Prostate gland (tissue), 2 donors: ENCODE measurements at regions not wholly inside any gene's neighbourhood (a gene's known extent, or its start where the extent isn't known, plus 50 kb on each side); places are given as distances from the start of the nearest gene placed in this dataset.

ENCODE experiments used
- DNase-seq: peaks from one replicate; pipeline ENCODE4 v3.0.0-alpha.2; 2019; ENCODE audit warnings: low spot score
- H3K27ac ChIP-seq, 2 donors: fragments of 200-600 bp; sonication (generic); 2 replicates each; pipeline ENCODE4 v1.5.1; 2017 to 2019
- H3K27me3 ChIP-seq: fragments of 200-600 bp; sonication (generic); replicated peaks from 2 replicates; pipeline ENCODE4 v1.5.1; 2019; ENCODE audit not compliant: insufficient read depth
- H3K36me3 ChIP-seq, 2 donors: fragments of 200-600 bp; sonication (generic); 1 replicate in 1 of 2; 2 replicates in 1 of 2; pipeline versions ENCODE4 v1.5.1 to v1.8.1; 2017 to 2019
- H3K4me1 ChIP-seq: fragments of 200-600 bp; sonication (generic); replicated peaks from 2 replicates; pipeline ENCODE4 v1.5.1; 2019
- H3K4me3 ChIP-seq, 2 donors: fragments of 200-600 bp; sonication (generic); 2 replicates each; pipeline ENCODE4 v1.5.1; 2017 to 2019
- H3K9me3 ChIP-seq: fragments of 200-600 bp; sonication (generic); 2 replicates; pipeline ENCODE4 v1.5.1; 2017
- CTCF ChIP-seq, 4 experiments: fragments of 200-600 bp in 2 of 4; fragments of 450-650 bp in 2 of 4; sonication (generic) in 2 of 4; IDR thresholded peaks; 1 replicate in 3 of 4; 2 replicates in 1 of 4; pipeline ENCODE4 v1.5.1; 2016 to 2019; ENCODE audit warnings: antibody characterized with exemption in 4 of 4, mild to moderate bottlenecking in 2 of 4, moderate library complexity in 2 of 4
- POLR2A ChIP-seq: fragments of 450-650 bp; IDR thresholded peaks from one replicate; pipeline ENCODE4 v1.6.1; 2016; ENCODE audit warnings: antibody characterized with exemption, mild to moderate bottlenecking
- POLR2AphosphoS5 ChIP-seq: sonication (generic); formaldehyde crosslinking; IDR thresholded peaks from one replicate; pipeline ENCODE4 v1.6.1; 2017; ENCODE audit warnings: antibody characterized with exemption
- WGBS: methylation state at CpG from one replicate; pipeline ENCODE4 v1.1.5; 2018; 5-methylcytosine and 5-hydroxymethylcytosine counted together
- intact Hi-C: fragments of 100-400 bp; cut with DNase I; formaldehyde crosslinking; loops from one replicate; pipeline ENCODE4 v1.14.2; 2022

GRCh38 chr18:75884728-75885127 lies 457.2 kb upstream of the SMIM21 start:
- DNase-seq, result no peak
- 95% methylated on average over 4 of the region's 4 CpGs for WGBS
- no peaks in the 10 kb centered on the region for H3K4me1 ChIP-seq

GRCh38 chr18:75880925-75881504 lies 453.5 kb upstream of the SMIM21 start:
- H3K9me3 ChIP-seq, result no peaks in the 10 kb centered on the region
- intact Hi-C loops, result loop anchor here (10.0 kb wide), 1 partner anchor 464 kb away; no protein-coding TSS in a partner anchor
- TF ChIP-seq POLR2AphosphoS5, result peak; percentile 34
- TF ChIP-seq POLR2A, result no peak
- no peaks in the 10 kb centered on the region for H3K4me1 ChIP-seq
- H3K36me3 ChIP-seq, result no peaks in the 10 kb centered on the region
- no peak overlapping the region for H3K27ac ChIP-seq
- no peaks in the 10 kb centered on the region for H3K27me3 ChIP-seq
- H3K4me3 ChIP-seq, result no peak overlapping the region
- DNase-seq, result peak; percentile 13
- 34% methylated on average over 6 of the region's 6 CpGs for WGBS

More at GRCh38 chr18:75884728-75885127, 457.2 kb upstream of the SMIM21 start:
- no peaks in the 10 kb centered on the region for H3K36me3 ChIP-seq
- no peak overlapping the region for H3K4me3 ChIP-seq
- H3K27me3 ChIP-seq, result no peaks in the 10 kb centered on the region
- intact Hi-C loops, result loop anchor here (10.0 kb wide), 1 partner anchor 460 kb away; no protein-coding TSS in a partner anchor
- H3K9me3 ChIP-seq, result no peaks in the 10 kb centered on the region
- no peak for TF ChIP-seq POLR2AphosphoS5
- TF ChIP-seq CTCF (IDR thresholded peaks at IDR 0.05), result no peak
- no peak for TF ChIP-seq POLR2A
- H3K27ac ChIP-seq, result no peak overlapping the region

GRCh38 chr18:75880266-75880665 lies 452.8 kb upstream of the SMIM21 start:
- intact Hi-C loops, result loop anchor here (10.0 kb wide), 1 partner anchor 465 kb away; no protein-coding TSS in a partner anchor
- Histone ChIP-seq H3K27ac (no peak overlapping the region), H3K27me3 (no peaks in the 10 kb centered on the region), H3K4me3 (no peak overlapping the region), H3K36me3 (no peaks in the 10 kb centered on the region), H3K4me1 (no peaks in the 10 kb centered on the region), H3K9me3 (no peaks in the 10 kb centered on the region)
- TF ChIP-seq CTCF (IDR thresholded peaks at IDR 0.05), result no peak
- no peak for TF ChIP-seq POLR2A
- no peak for TF ChIP-seq POLR2AphosphoS5
- WGBS, result 85% methylated on average over 12 of the region's 12 CpGs
- DNase-seq, result no peak

- TF ChIP-seq POLR2A (no peak), POLR2AphosphoS5 (no peak), CTCF (IDR thresholded peaks at IDR 0.05) (no peak)
- Histone ChIP-seq H3K4me1 (no peaks in the 10 kb centered on the region), H3K27ac (no peak overlapping the region), H3K27me3 (no peaks in the 10 kb centered on the region), H3K9me3 (no peaks in the 10 kb centered on the region), H3K4me3 (no peak overlapping the region), H3K36me3 (no peaks in the 10 kb centered on the region)
- WGBS, result 60% methylated on average over 3 of the region's 3 CpGs
- no peak for DNase-seq
- intact Hi-C loops, result no loop called here
Measured at GRCh38 chr18:75879196-75879595, 451.7 kb upstream of the SMIM21 start.

- no peaks in the 10 kb centered on the region for H3K36me3 ChIP-seq
- no peaks in the 10 kb centered on the region for H3K27me3 ChIP-seq
- TF ChIP-seq POLR2A (no peak), POLR2AphosphoS5 (no peak), CTCF (IDR thresholded peaks at IDR 0.05) (no peak)
- intact Hi-C loops, result no loop called here
- no peaks in the 10 kb centered on the region for H3K9me3 ChIP-seq
- no peak overlapping the region for H3K27ac ChIP-seq
- H3K4me3 ChIP-seq, result no peak overlapping the region
- 80% methylated on average over 10 of the region's 10 CpGs for WGBS
- no peaks in the 10 kb centered on the region for H3K4me1 ChIP-seq
- no peak for DNase-seq
Measured at GRCh38 chr18:75875559-75875958, 448.1 kb upstream of the SMIM21 start.
